ENCODE measurements at regions not wholly inside any gene's neighbourhood (a gene's known extent, or its start where the extent isn't known, plus 50 kb on each side); places are given as distances from the start of the nearest gene placed in this dataset.

DNA sequence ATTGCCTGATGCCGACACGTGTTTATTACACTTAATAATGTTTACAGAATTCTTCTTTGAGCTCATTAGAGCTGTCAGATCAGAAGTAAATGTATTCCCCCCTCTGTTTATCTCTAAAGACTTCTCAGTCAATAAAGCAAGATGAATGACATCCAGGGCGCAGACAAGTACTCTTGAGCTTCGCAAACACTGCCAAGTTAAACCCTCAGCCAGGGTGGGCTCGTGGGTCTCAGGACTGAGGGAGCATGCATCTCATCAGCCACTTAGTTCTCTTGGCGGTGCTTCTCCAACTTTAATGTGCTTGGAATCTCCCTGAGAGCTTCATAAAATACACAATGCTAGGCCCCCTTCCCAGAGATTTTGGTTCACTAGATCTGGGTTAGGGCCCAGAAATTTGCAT, 333.9 kb upstream of the THRB start:
- Histone ChIP-seq H2BK20ac (ENCODE audit: low read depth, low read length) (no peak overlapping the region), H3K18ac (ENCODE audit: low read depth, low read length) (no peak overlapping the region), H3K79me1 (ENCODE audit: low read depth in 1 of 2, low read length in 2 of 2) (no peaks in the 10 kb centered on the region), H3K4me1 (ENCODE audit: control insufficient read depth, insufficient read depth, low read length) (no peaks in the 10 kb centered on the region), H4K20me1 (ENCODE audit: insufficient read depth, low read length) (no peaks in the 10 kb centered on the region), H3K4ac (ENCODE audit: low read depth, low read length) (no peak overlapping the region), H4K8ac (ENCODE audit: low read depth in 2 of 2, low read length in 2 of 2) (no peak overlapping the region), H3K4me3 (ENCODE audit: insufficient read depth, low read depth, low read length) (no peak overlapping the region), H4K91ac (ENCODE audit: insufficient read depth, low read depth, low read length) (no peak overlapping the region), H3K27me3 (ENCODE audit: control insufficient read depth, insufficient read depth, low read length) (peaks cover 11% of the 10 kb centered on the region; the same call in 1 of the 2 replicates), H2BK5ac (ENCODE audit: low read depth, low read length, poor library complexity, severe bottlenecking) (no peak overlapping the region), H3K4me2 (ENCODE audit: low read depth, low read length) (no peak overlapping the region), H2AK9ac (replicated peaks; ENCODE audit: low read depth, low read length, poor library complexity) (no peak overlapping the region), H3K9ac (ENCODE audit: low read depth, low read length) (no peak overlapping the region), H3K23ac (ENCODE audit: low read depth, low read length) (no peak overlapping the region), H2BK15ac (ENCODE audit: low read depth, low read length) (no peak overlapping the region), H4K5ac (ENCODE audit: low read depth, low read length) (no peak overlapping the region), H2AFZ (replicated peaks; ENCODE audit: low read length, poor library complexity) (no peak overlapping the region), H3K56ac (ENCODE audit: extremely low read depth, insufficient read depth, low read length) (no peak overlapping the region), H2BK120ac (ENCODE audit: low read depth, low read length) (no peak overlapping the region), H3K36me3 (ENCODE audit: control insufficient read depth, insufficient read depth, low read length) (no peaks in the 10 kb centered on the region), H3K9me1 (ENCODE audit: insufficient read depth, low read length) (no peaks in the 10 kb centered on the region), H3K27ac (ENCODE audit: insufficient read depth, low read length) (no peak overlapping the region), H2AK5ac (ENCODE audit: low read depth, low read length) (no peak overlapping the region), H3K9me3 (ENCODE audit: control insufficient read depth, insufficient read depth, low read length) (no peaks in the 10 kb centered on the region), H3K14ac (replicated peaks; ENCODE audit: low read depth, low read length) (no peak overlapping the region)
- ChIA-PET POLR2A (ENCODE audit: unreplicated experiment) (no interaction called here), CTCF (no interaction called here)
- TF ChIP-seq RAD21 (IDR thresholded peaks at IDR 0.05; ENCODE audit: low read length), result no peak
- TF ChIP-seq RFX5 (IDR thresholded peaks at IDR 0.05; ENCODE audit: low read depth, low read length), result no peak
- TF ChIP-seq NFE2L2 (IDR thresholded peaks at IDR 0.05; ENCODE audit: low read depth, low read length), result no peak
- no peak for TF ChIP-seq MAFK (IDR thresholded peaks at IDR 0.05; ENCODE audit: low read depth, low read length)
- TF ChIP-seq MXI1 (IDR thresholded peaks at IDR 0.05; ENCODE audit: borderline replicate concordance, low read depth, low read length), result no peak
- TF ChIP-seq, protein P1, sequence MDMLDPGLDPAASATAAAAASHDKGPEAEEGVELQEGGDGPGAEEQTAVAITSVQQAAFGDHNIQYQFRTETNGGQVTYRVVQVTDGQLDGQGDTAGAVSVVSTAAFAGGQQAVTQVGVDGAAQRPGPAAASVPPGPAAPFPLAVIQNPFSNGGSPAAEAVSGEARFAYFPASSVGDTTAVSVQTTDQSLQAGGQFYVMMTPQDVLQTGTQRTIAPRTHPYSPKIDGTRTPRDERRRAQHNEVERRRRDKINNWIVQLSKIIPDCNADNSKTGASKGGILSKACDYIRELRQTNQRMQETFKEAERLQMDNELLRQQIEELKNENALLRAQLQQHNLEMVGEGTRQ (IDR thresholded peaks at IDR 0.05; ENCODE audit: low read depth, low read length), result no peak
- TF ChIP-seq CHD1 (IDR thresholded peaks at IDR 0.05; ENCODE audit: low read depth, low read length), result no peak
- no peak for TF ChIP-seq FOS (IDR thresholded peaks at IDR 0.05; ENCODE audit: low read depth, low read length)
- TF ChIP-seq, protein P2, sequence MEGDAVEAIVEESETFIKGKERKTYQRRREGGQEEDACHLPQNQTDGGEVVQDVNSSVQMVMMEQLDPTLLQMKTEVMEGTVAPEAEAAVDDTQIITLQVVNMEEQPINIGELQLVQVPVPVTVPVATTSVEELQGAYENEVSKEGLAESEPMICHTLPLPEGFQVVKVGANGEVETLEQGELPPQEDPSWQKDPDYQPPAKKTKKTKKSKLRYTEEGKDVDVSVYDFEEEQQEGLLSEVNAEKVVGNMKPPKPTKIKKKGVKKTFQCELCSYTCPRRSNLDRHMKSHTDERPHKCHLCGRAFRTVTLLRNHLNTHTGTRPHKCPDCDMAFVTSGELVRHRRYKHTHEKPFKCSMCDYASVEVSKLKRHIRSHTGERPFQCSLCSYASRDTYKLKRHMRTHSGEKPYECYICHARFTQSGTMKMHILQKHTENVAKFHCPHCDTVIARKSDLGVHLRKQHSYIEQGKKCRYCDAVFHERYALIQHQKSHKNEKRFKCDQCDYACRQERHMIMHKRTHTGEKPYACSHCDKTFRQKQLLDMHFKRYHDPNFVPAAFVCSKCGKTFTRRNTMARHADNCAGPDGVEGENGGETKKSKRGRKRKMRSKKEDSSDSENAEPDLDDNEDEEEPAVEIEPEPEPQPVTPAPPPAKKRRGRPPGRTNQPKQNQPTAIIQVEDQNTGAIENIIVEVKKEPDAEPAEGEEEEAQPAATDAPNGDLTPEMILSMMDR (conservative IDR thresholded peaks at IDR 0.05; ENCODE audit: low read depth, low read length), result no peak
- no peak for TF ChIP-seq BHLHE40 (IDR thresholded peaks at IDR 0.05; ENCODE audit: low read depth, low read length)
- no peak for TF ChIP-seq RCOR1 (IDR thresholded peaks at IDR 0.05; ENCODE audit: insufficient replicate concordance, low read length)
- no peak for TF ChIP-seq CEBPB (IDR thresholded peaks at IDR 0.05; ENCODE audit: low read depth, low read length)
- no peak for TF ChIP-seq SMC3 (IDR thresholded peaks at IDR 0.05; ENCODE audit: low read depth, low read length)
- ATAC-seq (ENCODE audit: low read depth) (no peak), DNase-seq (no peak)
- dilution Hi-C loops (cut with HindIII; ENCODE audit: low sequenced_read_pairs, unreplicated experiment), result no loop called here
- in situ Hi-C loops (cut with MboI; ENCODE audit: low sequenced_read_pairs), result no loop called here
- WGBS, 2 experiments (ENCODE audit: extremely low coverage in 2 of 2, insufficient read length in 1 of 2), result 9% methylated on average over 4 of the region's 6 CpGs; no CpG with 5 or more reads in 1 of the 2 experiments
- BruUV-seq (replicated peaks), result no TSS peak
- intact Hi-C loops (cut with micrococcal nuclease), result no loop called here
